GM21423 (cell line): ENCODE measurements at regions not wholly inside any gene's neighbourhood (a gene's known extent, or its start where the extent isn't known, plus 50 kb on each side); places are given as distances from the start of the nearest gene placed in this dataset.

Source experiments
- ATAC-seq: cut with Tn5 transposase; IDR thresholded peaks from one replicate; pipeline ENCODE4 v1.9.1; 2021; ENCODE audit warnings: mild to moderate bottlenecking, moderate library complexity; ENCODE audit not compliant: unreplicated experiment

DNA sequence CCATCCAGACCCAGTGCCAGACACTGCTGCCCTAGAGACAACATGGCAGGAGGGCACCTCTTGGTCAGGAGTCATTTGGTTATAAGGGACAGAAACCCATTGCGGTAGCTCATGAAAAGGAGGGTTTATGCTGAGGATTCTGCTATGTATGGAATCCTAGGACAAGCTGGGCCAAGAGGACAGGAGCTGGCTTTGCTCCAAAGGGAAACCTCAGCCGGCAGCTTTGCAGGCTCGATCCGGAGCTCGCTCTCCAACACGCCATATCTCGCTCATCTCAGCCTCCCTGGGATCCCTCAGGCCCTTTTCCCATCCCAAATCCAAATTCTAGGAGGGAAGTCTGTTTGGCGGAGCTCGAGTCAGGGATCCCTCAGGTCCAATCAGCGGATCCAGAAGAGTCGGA is 345.7 kb downstream of the GLRX3 start:
- ATAC-seq = no peak

DNA sequence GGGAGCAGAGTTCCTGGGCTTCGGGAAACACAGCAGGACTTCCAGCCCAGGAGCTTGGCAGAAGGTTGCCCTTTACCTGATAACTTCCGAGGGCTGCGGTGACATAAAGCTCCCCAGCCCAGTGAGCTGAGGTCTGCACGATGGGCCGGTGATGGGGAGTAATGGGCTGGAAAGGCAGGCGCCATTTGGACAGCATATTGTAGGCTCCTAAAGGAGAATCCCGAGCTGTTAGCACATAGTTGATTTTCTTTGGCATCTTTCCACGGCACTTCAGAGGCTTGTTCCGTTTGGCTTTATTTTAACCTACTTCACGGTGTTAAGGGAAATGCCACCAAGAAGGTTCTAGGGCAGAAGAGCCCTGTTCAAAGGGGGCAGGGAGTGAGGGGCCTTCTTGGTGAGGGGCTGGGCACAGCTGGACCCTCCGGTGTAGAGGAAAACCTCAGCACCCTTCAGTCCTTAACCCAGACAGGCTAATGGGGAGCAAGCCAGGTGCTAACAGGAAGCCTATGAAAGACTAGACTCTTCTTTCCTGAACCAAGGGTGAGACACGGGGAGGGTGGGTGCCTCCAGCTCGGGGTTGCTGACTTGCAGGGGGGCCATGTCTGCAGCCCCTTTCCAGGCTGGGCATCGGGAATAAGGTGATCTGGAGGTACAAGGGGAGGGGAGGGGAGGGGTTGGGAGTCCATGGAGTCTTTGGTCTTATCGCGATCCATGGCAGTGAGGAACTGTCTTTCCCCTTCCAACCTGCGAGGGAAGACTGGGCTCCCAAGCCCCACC is 347.7 kb downstream of the GLRX3 start:
- ATAC-seq = no peak

DNA sequence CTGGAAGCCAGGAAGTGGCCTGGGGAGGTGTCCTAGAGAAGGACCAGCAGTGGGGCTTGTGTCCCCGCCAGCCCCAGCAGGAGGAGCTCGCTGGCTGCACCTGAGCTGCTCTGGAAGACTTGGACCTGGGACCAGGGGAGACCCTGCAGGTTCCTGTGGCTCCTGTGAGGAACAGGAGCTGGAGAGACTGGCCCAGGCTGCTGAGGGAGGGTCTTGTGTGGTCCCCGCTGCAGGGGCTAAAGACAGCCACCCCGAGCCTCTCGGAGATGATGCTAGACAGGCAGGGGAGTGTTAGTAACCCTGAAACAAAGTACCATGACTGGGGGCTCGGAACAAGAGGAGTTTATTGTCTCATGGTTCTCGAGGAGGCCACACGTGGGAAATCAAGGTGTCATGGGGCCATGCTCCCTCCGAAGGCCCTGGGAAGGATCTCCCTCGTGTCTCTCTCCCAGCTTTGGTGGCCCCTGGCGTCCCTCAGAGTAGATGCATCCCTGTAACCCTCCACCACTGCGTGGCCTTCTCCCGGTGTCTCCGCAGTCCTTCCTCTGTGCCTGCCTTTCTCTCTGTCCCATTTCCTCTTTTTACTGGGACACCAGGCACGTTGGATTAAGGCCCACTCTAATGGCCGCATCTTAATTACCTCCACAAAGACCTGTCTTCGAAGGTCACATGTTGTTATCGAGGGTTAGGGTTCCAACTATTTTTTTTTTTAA is 348.4 kb downstream of the GLRX3 start:
- ATAC-seq = no peak

DNA sequence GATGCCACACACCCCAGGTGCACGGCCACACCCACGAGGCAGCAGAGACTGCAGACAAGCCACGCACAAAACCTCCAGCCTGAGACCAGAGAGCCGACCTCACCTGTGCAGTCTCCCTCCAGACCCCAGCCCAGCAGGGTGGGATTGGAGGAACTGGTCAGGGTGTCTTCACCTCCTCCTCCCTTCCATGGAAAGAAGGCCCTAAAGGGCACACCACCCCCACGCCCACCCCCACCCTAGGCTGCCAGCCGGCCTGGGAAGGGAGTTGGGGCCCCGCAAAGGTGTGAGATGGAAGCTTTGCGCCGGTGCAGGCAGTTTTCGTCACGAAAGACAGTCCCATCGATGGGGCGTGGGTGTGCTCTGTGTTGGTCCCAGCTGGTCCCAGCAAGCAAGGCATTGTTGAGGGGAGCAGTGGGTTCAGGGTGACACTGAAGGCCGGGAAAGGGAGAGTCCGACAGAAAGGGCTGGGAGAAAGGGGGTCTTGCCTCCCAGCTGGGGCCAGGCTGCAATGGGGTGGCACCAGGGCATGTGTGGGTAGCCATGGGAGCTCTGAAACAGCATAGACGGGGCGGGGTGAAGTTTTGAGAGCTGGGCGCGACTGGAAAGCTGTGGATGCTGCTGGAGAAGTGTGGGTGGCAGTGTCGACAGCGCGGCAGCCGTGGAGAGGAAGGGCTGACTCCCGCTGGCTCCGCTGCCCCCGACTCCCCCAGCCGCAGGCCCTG is 349.2 kb downstream of the GLRX3 start:
- no peak for ATAC-seq

DNA sequence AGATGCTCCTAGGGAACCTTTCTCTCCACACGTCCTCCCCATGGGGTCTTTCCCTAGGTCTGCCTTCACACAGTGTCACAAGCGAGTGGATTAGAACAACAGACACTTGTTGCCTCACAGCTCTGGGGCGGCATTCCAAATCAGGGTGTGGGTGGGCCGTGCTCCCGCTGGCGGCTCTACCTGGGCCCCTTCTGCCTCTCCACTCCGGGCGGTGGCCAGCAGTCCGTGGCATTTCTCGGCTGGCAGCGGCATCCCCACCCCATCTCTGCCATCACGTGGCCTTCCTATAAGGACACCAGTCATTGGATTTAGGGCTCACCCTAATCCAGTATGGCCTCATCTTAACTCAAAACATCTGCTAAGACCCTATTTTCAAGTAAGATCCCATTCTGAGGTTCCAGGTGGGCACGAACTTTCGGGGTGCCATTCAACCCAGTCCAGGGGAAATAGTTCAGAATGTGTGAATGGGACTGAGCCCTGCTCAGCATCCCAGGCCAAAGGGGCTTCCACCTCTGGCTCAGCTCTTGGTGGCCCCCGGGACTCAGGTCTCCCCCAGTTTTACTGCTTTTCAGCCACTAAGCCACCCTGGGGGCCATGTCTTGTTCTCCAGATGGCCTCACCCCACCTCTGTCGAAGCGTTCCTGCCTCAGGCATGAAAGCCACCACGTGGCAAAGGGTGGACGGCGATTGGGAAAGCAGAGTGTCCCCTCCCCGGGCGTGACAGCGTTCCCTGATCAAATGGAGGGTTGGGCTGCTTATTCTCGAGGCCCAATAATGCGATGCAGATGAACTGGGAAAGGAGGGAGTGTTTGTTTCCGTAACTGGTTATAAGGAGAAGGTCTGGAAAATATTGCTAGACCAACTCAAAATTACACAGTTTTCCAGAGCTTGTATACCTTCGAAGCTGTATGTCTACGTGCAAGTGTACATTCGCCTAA is 350.0 kb downstream of the GLRX3 start:
- ATAC-seq = no peak

DNA sequence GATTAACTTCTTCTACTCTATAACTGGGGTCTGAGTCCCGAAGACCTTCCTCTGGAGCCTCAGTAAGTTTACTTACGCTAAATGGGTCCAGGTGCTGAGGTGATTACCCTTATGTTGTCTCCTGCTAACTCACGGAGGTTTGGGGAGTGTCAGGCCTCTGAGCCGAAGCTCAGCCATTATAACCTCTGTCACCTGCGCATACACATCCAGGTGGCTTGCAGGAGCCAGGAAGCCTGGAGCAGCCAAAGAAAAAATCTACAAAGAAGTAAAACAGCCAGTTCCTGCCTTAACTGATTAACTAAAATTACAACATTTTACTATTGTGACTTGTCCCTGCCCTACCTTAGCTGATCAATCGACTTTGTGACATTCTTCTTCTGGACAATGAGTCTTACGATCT is 350.7 kb downstream of the GLRX3 start:
- no peak for ATAC-seq

DNA sequence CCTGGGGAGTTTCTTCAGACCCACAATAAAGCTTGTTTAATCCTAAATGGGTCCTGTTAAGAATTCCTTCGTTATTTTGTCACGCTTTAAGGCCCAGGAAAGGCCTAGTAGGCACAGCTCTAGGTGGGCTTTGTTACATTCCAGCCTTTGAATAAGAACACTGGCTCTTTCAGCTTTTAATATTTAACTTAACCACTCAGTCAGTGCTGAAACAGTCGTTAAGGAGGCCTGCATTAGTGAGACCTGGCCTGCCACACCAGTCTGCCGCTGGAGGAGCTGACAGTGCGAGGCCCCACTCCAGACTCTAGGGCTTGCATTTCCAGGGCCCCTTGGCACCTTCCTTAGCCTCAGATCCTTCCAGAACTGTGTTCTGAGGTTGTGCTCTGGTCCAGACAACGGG is 351.4 kb downstream of the GLRX3 start:
- no peak for ATAC-seq

DNA sequence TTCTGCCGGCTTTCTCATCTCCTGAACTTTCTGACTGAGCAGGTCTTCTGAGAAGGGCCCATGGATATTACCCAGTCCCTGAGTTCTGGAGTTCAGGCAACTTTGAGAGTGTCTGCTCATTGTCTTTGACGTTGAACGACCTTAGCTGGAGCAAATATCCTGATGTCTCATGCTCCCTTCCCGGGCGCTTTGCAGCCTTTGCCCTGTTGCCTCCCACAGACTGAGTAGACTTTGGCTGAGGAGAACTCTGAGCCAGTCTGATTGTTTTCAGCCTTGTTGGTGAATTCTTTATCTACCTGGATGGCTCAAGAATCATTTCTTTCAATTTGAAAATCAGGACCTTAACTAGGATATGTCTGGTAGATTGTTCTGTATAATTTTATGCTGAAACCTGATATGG is 353.7 kb downstream of the GLRX3 start:
- no peak for ATAC-seq

DNA sequence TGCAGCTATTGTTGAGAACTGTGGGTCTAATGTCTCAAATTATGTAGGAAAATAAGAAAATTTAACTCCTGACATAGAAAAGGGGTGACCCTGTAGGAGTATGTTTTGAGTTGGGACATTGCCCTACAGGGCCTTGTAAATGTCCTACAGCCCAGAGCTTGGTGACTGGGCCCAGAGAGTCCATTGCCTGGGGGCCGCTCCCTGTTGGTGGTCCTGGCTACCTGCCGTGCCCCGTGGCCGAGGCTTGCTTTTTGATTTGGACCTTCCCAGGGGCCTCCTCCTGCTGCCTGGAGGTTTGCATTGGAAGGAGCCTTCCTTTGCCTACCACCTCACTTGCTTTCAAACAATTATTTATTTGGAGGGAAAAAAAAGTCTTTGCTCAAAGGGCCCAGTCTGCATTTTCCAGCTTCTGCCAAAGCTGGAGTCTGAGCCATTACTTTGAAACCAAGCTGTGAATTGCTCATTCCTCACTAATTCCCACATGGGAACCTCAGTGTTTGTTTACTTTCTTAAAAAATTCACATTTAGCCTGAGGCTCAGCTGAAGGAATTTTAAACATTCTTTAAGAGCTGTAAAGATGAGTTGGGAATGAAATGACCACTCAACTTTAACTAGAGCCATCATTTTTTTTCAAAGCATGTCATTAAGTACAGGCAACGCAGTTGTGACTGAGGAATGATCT is 355.0 kb downstream of the GLRX3 start:
- no peak for ATAC-seq

DNA sequence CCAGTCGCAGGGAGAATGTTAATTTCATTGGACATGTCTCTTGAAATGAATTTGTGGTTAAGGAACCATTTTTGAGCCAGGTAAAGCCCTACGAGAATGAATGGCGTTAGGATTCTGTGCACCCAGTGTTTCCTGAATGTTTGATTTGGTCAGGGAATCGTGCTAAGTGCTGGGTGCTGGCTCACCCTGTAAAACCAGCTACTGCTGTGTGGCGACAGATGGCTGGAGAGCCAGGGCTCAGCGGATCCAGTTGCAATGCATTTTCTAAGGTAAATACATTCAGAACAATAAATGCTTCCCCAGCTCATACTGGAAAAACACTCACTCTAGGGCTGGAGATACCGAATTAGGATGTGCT is 355.5 kb downstream of the GLRX3 start:
- no peak for ATAC-seq

DNA sequence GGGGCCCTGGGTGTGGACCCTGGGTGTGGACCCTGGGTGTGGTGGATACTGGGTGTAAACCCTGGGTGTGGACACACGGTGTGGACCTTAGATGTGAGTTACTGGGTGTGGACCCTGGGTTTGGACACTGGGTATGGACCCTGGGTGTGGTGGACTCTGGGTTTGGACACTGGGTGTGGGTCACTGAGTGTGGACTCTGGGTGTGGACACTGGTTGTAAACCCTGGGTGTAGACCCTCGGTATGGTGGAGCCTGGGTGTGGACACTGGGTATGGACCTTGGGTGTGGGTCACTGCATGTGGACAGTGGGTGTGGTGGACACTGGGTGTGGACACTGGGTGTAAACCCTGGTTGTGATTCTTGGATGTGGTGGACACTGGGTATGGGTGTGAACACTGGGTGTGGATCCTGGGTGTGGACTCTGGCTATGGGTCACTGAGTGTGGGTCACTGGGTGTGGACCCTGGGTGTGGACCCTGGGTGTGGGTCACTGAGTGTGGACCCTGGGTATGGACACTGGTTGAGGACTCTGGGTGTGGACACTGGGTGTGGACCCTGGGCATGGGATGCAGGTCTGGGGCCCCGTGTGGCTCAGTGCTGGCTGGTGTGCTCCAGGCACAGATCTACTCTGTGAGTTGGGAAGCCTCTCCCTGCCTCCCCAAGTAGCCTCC is 356.2 kb downstream of the GLRX3 start:
- ATAC-seq = no peak

DNA sequence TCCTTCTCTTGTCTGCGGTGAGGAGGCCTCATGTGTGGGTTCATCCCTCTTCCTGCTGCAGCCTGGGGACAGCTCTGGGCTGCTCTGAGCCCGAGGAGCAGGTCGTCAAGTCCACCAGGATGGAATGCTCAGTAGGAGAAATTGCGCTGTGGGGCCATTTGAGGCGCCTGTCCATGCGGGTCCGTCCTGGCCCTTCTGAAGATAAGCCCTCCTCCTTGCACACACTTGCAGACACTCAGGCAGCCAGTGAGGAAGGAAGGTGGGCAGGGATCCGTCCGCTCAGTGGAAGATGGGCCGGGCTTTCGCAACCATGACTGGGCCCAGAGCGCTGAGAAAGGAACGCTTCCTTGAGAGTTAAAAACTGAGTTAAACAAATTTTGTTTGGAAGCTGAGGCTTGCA is 356.8 kb downstream of the GLRX3 start:
- ATAC-seq = no peak

DNA sequence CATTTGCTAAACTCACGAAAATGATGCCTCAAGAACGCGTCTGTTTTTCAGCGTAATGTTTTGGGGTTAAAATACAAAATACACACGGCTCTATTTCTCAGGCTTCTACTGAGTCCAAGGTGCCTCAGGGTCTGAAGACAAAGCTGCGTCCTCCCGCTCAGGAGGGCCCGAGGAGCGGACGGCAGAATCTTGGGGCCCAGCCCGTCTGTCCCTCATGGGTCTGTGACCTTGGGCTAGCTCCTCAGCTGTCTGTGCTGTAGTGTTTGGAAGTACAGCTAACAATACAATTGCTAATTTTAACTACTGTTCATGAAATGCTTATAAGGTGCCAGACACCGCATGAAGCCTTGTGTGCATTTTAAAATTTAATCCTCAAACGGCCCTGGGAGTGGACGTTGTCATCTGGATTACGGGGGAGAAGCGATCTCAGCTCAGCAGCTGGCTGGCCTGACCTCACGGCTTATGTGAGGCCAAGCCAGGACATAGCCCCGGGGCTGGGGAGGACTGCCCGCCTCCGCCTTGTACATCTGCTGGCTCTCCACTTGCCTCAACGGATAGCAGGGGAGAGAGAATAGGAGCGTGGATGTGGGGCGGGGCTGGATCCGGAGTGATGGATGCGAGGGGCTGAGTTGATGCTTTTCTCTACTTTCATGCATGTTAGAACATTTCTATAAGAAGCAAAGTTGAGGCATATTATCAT is 357.4 kb downstream of the GLRX3 start:
- no peak for ATAC-seq

DNA sequence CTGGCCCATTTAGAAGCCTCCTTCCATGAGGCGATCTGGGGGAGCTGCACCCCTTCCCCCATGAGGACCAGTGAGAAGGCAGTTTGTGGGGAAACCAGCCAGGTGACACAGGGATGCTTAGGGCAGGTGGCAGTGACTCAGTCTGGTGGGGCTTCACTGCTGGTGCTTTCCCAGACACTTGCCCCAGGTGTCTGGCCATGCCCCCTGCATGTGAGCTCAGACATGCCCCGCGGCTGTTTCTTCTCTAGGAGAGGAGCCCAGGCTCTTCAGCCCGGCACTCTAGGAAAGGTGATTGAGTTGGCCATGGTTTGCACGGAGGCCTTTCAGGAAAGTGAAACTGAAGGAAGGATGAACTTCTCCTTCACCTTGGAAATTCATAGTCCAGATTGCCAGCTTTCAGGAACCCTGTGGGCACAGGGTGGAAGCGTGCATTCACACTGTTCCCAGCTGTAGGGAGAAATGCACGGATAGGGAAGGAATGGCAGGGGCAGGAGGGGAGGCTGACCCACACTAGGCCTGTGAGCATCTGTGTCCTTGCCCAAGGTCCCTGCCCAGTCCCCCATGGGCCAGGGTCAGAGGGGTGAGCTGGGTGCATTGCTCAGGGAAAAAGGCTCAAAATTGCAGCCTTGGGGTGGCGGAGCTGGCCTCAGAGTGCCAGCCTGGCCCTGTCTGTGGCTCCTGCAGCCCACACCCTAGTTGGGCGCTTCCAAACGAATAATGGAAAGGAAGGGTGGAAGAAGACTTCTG is 359.1 kb downstream of the GLRX3 start:
- no peak for ATAC-seq

DNA sequence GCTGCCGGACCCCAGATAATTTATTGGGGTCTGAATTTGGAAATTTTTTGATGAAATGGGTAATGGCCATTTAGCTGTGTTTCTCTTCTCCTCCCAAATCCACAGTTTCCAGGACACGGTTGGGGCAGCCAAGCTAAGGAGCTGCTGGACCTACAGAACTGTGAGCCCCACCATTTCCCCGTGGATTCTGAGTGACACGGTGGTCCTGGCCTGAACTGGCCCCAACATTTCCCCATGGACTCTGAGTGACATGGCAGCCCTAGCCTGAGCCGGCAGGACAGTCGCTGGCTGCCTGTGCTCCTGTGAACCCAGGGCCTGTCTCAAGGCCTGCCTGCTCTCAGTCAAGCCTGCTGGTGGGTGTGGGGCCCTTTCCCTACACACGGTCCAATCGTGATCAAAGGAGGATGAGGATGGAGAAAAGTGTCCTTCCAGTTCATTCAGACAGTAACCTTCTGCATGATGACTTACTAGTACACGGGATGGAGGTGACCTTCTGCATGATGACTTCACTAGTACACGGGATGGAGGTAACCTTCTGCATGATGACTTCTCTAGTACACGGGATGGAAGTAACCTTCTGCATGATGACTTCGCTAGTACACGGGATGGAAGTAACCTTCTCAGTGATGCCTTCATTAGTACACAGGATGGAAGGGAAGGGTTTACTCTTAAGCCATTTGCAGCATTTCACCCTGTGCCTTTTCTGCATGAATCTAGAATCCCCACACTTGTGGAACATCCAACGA is 359.9 kb downstream of the GLRX3 start:
- no peak for ATAC-seq

DNA sequence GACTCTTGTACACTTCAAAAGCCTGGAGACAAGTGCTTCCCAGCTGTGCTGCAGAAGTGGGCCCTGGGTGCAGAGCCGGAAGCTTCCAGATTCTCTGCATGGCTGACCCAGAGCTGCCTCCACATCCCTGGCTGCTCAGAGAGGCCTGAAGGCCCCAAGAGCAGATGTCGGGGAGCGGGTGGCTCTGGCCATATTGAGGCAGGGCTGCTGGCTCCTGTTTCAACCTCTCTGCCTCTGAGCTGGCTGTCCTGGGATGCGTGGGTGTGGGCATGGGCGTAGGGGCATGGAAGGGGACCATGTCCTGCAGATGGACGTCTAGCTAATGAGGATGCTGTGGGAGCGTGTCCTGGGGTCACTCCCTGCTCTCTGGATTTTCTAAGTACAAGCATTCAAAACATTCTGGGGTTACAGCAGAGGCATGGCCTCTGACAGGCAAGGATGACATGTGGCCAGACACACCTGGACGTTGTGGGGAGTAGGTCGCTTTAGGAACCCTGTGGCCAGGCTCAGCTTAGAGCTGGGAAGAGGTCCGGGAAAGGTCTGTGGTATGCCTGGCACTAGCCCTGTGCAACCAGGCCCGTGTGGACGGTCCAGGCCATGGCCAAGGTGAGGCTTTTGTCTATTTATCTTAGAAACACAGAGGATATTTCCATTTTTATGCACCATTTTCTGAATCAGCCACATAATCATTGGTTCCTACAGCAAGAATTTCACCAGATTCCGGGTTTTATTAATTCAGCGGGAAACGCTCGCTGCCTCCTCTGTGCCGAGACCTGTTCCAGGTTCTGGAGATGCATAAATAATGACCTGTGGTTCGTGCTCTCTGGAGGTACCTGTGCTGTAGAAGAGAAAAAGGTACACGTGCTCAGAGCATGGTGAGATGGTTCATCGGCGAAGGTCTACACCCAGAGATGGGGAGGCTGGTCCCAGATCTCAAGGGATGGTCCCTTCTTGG is 361.1 kb downstream of the GLRX3 start:
- no peak for ATAC-seq

DNA sequence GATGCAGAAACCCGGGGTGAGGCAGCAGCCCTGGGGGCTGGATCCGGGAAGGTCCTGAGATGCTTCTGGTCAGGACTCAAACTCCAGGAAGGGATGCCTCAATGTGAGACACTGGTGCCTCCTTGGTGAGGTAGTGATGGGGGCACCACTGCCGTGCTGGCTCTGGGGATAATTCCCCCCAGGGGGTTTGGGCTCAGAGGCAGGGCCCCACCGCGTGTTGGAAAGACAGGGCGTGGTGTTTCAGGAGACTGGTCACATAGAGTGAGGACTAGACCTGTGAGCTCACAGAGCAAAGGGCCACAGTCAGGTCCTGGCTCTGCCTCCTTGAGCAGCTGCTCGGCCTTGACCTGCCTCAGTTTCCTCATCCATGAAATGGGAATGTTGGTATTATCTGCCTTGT is 361.9 kb downstream of the GLRX3 start:
- ATAC-seq = no peak
